ENCODE measurements at regions not wholly inside any gene's neighbourhood (a gene's known extent, or its start where the extent isn't known, plus 50 kb on each side); places are given as distances from the start of the nearest gene placed in this dataset.
"Not testable (repeated sequence)": the region's sequence is repeated elsewhere in the genome, so short reads cannot be mapped to it uniquely, and the experiment has no call there.

- TF ChIP-seq CTCF (conservative IDR thresholded peaks at IDR 0.05; ENCODE audit: low read depth, low read length); EZH2 (IDR thresholded peaks at IDR 0.05; ENCODE audit: borderline replicate concordance, low read depth, low read length, poor library complexity, severe bottlenecking): not testable (repeated sequence)
Observed at GRCh38 chr7:106556244-106556643, 104.7 kb downstream of the CCDC71L start.

Data from A673 (cell line).